SU-DHL-6 (cell line): ENCODE measurements at regions not wholly inside any gene's neighbourhood (a gene's known extent, or its start where the extent isn't known, plus 50 kb on each side); places are given as distances from the start of the nearest gene placed in this dataset.

Experiments used
- H2AFZ ChIP-seq: fragments of 200-600 bp; sonication (generic); 2 replicates; pipeline ENCODE4 v1.6.1; 2014; ENCODE audit warnings: low read depth, mild to moderate bottlenecking, moderate library complexity, mixed read lengths, antibody characterized with exemption, low read length; ENCODE audit not compliant: severe bottlenecking
- H3F3A ChIP-seq: fragments of 200-600 bp; shearing (Covaris generic); 2 replicates; pipeline ENCODE4 v1.6.0; 2016; ENCODE audit warnings: antibody characterized with exemption, mild to moderate bottlenecking; ENCODE audit not compliant: insufficient read depth
- H3K27ac ChIP-seq: fragments of 200-600 bp; sonication (generic); 2 replicates; pipeline ENCODE4 v1.5.1; 2016; ENCODE audit warnings: low read depth, mild to moderate bottlenecking, low read length, moderate library complexity, mixed read lengths
- H3K27me3 ChIP-seq: fragments of 200-600 bp; sonication (generic), shearing (Covaris generic); 2 replicates; pipeline ENCODE4 v1.6.0; 2014; ENCODE audit warnings: mild to moderate bottlenecking, low read length
- H3K36me3 ChIP-seq: fragments of 200-600 bp; sonication (generic); 2 replicates; pipeline ENCODE4 v1.6.1; 2014; ENCODE audit warnings: mild to moderate bottlenecking, low read length, mixed read lengths
- H3K4me2 ChIP-seq: fragments of 300-600, 200-600 bp; shearing (Covaris generic), sonication (generic); 2 replicates; pipeline ENCODE4 v1.6.0; 2014; ENCODE audit warnings: low read length, low read depth, mild to moderate bottlenecking; ENCODE audit not compliant: poor library complexity, severe bottlenecking
- H3K4me3 ChIP-seq: fragments of 200-600 bp; sonication (generic); 2 replicates; pipeline ENCODE4 v1.5.1; 2014; ENCODE audit warnings: antibody characterized with exemption, low read length, mild to moderate bottlenecking, mixed read lengths; ENCODE audit not compliant: insufficient read depth, poor library complexity, severe bottlenecking
- H3K79me2 ChIP-seq: fragments of 200-600 bp; sonication (generic); 2 replicates; pipeline ENCODE4 v1.6.1; 2014; ENCODE audit warnings: mild to moderate bottlenecking, low read length, moderate library complexity; ENCODE audit not compliant: insufficient read depth
- H3K9ac ChIP-seq: fragments of 200-600 bp; sonication (generic); 2 replicates; pipeline ENCODE4 v1.7.0; 2014; ENCODE audit warnings: mild to moderate bottlenecking, low read length
- H3K9me2 ChIP-seq: fragments of 200-600 bp; sonication (generic); replicated peaks from 2 replicates; pipeline ENCODE4 v1.6.1; 2014; ENCODE audit warnings: low read length; ENCODE audit not compliant: insufficient read depth
- H3K9me3 ChIP-seq: fragments of 200-600 bp; sonication (generic); 2 replicates; pipeline ENCODE4 v1.6.1; 2014; ENCODE audit warnings: low read length, mixed read lengths; ENCODE audit not compliant: insufficient read depth
- H4K20me1 ChIP-seq: fragments of 200-600 bp; sonication (generic); 2 replicates; pipeline ENCODE4 v1.6.1; 2014; ENCODE audit warnings: low read depth, mild to moderate bottlenecking, antibody characterized with exemption, low read length, moderate library complexity, mixed read lengths
- CTCF ChIP-seq: fragments of 200-600 bp; sonication (generic); IDR thresholded peaks from one replicate; pipeline ENCODE4 v1.5.1; 2017; ENCODE audit warnings: antibody characterized with exemption, mild to moderate bottlenecking, low read length, moderate library complexity; ENCODE audit not compliant: insufficient read depth, poor library complexity, severe bottlenecking
- EZH2phosphoT487 ChIP-seq: fragments of 200-600 bp; sonication (generic), shearing (Covaris generic); conservative IDR thresholded peaks from 2 replicates; pipeline ENCODE4 v1.6.1; 2018; ENCODE audit warnings: mild to moderate bottlenecking, antibody characterized with exemption, low read length, moderate library complexity, mixed read lengths

GRCh38 chr2:12436935-12437561 lies 279.7 kb upstream of the TRIB2 start:
- Histone ChIP-seq H3K36me3 (no peaks in the 10 kb centered on the region), H4K20me1 (no peaks in the 10 kb centered on the region), H3K4me3 (no peak overlapping the region), H3K27ac (no peak overlapping the region), H3K9me3 (no peaks in the 10 kb centered on the region), H3K79me2 (no peaks in the 10 kb centered on the region), H2AFZ (no peak overlapping the region), H3F3A (no peaks in the 10 kb centered on the region), H3K9ac (no peak overlapping the region), H3K9me2 (no peaks in the 10 kb centered on the region), H3K27me3 (no peaks in the 10 kb centered on the region), H3K4me2 (no peak overlapping the region)
- TF ChIP-seq EZH2phosphoT487 (no peak), CTCF (no peak)

- Histone ChIP-seq H3K9me2 (no peaks in the 10 kb centered on the region), H3K4me2 (no peak overlapping the region), H3K27ac (no peak overlapping the region), H3K36me3 (no peaks in the 10 kb centered on the region), H3K27me3 (no peaks in the 10 kb centered on the region), H3K4me3 (no peak overlapping the region), H3K79me2 (no peaks in the 10 kb centered on the region), H2AFZ (no peak overlapping the region), H3K9me3 (no peaks in the 10 kb centered on the region), H3K9ac (no peak overlapping the region), H3F3A (no peaks in the 10 kb centered on the region), H4K20me1 (no peaks in the 10 kb centered on the region)
- TF ChIP-seq CTCF (no peak), EZH2phosphoT487 (no peak)
Measured at GRCh38 chr2:12440731-12441130, 276.0 kb upstream of the TRIB2 start.

- Histone ChIP-seq H3K9me3 (no peaks in the 10 kb centered on the region), H3K27me3 (no peaks in the 10 kb centered on the region), H2AFZ (no peak overlapping the region), H3K4me3 (no peak overlapping the region), H3K9me2 (no peaks in the 10 kb centered on the region), H3K4me2 (no peak overlapping the region), H3K36me3 (no peaks in the 10 kb centered on the region), H4K20me1 (no peaks in the 10 kb centered on the region), H3K79me2 (no peaks in the 10 kb centered on the region), H3K27ac (no peak overlapping the region), H3F3A (no peaks in the 10 kb centered on the region), H3K9ac (no peak overlapping the region)
- TF ChIP-seq CTCF, result no peak
- TF ChIP-seq EZH2phosphoT487, result no peak
Measured at GRCh38 chr2:12441750-12442475, 274.8 kb upstream of the TRIB2 start.
